Prostate gland (tissue), 2 donors: ENCODE measurements at regions not wholly inside any gene's neighbourhood (a gene's known extent, or its start where the extent isn't known, plus 50 kb on each side); places are given as distances from the start of the nearest gene placed in this dataset.

Source experiments
- CTCF ChIP-seq, 4 experiments: fragments of 200-600 bp in 2 of 4; fragments of 450-650 bp in 2 of 4; sonication (generic) in 2 of 4; IDR thresholded peaks; 1 replicate in 3 of 4; 2 replicates in 1 of 4; pipeline ENCODE4 v1.5.1; 2016 to 2019; ENCODE audit warnings: antibody characterized with exemption in 4 of 4, mild to moderate bottlenecking in 2 of 4, moderate library complexity in 2 of 4
- POLR2A ChIP-seq: fragments of 450-650 bp; IDR thresholded peaks from one replicate; pipeline ENCODE4 v1.6.1; 2016; ENCODE audit warnings: antibody characterized with exemption, mild to moderate bottlenecking
- POLR2AphosphoS5 ChIP-seq: sonication (generic); formaldehyde crosslinking; IDR thresholded peaks from one replicate; pipeline ENCODE4 v1.6.1; 2017; ENCODE audit warnings: antibody characterized with exemption

- TF ChIP-seq POLR2AphosphoS5 (no peak), CTCF (IDR thresholded peaks at IDR 0.05) (no peak), POLR2A (no peak)
Measured at GRCh38 chr10:125226005-125226404, 65.6 kb upstream of the CTBP2 start.
